Liver (tissue), 3 donors: ENCODE measurements at regions not wholly inside any gene's neighbourhood (a gene's known extent, or its start where the extent isn't known, plus 50 kb on each side); places are given as distances from the start of the nearest gene placed in this dataset.

Experiments used
- EGR1 ChIP-seq, 2 donors: IDR thresholded peaks; 2 replicates each; pipeline ENCODE4 v1.6.1; 2016 to 2018; ENCODE audit warnings: antibody characterized with exemption in 2 of 2, low read depth in 2 of 2
- GABPA ChIP-seq, 2 donors: IDR thresholded peaks in 1 of 2; conservative IDR thresholded peaks in 1 of 2; 2 replicates each; pipeline ENCODE4 v1.6.1; 2016; ENCODE audit warnings: antibody characterized with exemption in 2 of 2, mild to moderate bottlenecking in 1 of 2, moderate library complexity in 1 of 2
- MAX ChIP-seq: IDR thresholded peaks from 2 replicates; pipeline ENCODE4 v1.6.1; 2016; ENCODE audit warnings: antibody characterized with exemption
- NR2F2 ChIP-seq: IDR thresholded peaks from 2 replicates; pipeline ENCODE4 v1.6.1; 2016; ENCODE audit warnings: antibody characterized with exemption
- RAD21 ChIP-seq, 2 donors: IDR thresholded peaks; 2 replicates each; pipeline ENCODE4 v1.6.1; 2016; ENCODE audit warnings: antibody characterized with exemption in 2 of 2, mild to moderate bottlenecking in 2 of 2
- RXRA ChIP-seq, 2 donors: IDR thresholded peaks; 2 replicates each; pipeline ENCODE4 v1.6.1; 2017 to 2018; ENCODE audit warnings: antibody characterized with exemption in 2 of 2, mild to moderate bottlenecking in 1 of 2
- SP1 ChIP-seq: IDR thresholded peaks from 2 replicates; pipeline ENCODE4 v1.6.1; 2018; ENCODE audit warnings: antibody characterized with exemption, mild to moderate bottlenecking
- TAF1 ChIP-seq: conservative IDR thresholded peaks from 2 replicates; pipeline ENCODE4 v1.6.1; 2016; ENCODE audit warnings: antibody characterized with exemption, mild to moderate bottlenecking
- TF ChIP-seq, protein P1 (sequence below): IDR thresholded peaks from 2 replicates; pipeline ENCODE4 v1.6.1; 2016; ENCODE audit warnings: antibody characterized with exemption
- TF ChIP-seq, protein P2 (sequence below): fragments of 150-350 bp; IDR thresholded peaks from 2 replicates; pipeline ENCODE4 v1.5.1; 2017; ENCODE audit warnings: improper control_type of control experiment, low read depth, low read length; ENCODE audit not compliant: missing input control
- TF ChIP-seq, protein P3 (sequence below): IDR thresholded peaks from 2 replicates; pipeline ENCODE4 v1.6.1; 2016; ENCODE audit warnings: antibody characterized with exemption
- donor health status: healthy.
- donor health status: healthy.

DNA sequence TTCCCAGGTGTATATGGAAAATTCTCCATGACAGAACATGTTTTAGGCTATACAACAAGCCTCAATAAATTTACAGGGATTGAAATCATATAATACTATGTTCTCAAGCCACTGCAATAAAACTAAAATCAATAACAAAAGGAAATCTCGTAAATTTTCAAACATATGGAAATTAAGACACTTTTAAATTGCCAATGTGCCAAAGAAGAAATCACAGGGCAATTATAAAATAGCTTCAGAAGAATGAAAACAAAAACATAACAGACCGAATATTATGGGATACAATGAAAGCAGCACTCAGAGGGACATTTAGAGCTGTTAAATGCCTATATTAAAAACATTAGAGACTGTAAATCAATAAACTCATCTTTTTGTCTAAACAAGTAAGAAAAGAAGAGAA is 555.7 kb upstream of the B3GAT1 start:
- TF ChIP-seq, protein P1, sequence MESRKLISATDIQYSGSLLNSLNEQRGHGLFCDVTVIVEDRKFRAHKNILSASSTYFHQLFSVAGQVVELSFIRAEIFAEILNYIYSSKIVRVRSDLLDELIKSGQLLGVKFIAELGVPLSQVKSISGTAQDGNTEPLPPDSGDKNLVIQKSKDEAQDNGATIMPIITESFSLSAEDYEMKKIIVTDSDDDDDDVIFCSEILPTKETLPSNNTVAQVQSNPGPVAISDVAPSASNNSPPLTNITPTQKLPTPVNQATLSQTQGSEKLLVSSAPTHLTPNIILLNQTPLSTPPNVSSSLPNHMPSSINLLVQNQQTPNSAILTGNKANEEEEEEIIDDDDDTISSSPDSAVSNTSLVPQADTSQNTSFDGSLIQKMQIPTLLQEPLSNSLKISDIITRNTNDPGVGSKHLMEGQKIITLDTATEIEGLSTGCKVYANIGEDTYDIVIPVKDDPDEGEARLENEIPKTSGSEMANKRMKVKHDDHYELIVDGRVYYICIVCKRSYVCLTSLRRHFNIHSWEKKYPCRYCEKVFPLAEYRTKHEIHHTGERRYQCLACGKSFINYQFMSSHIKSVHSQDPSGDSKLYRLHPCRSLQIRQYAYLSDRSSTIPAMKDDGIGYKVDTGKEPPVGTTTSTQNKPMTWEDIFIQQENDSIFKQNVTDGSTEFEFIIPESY = no peak
- TF ChIP-seq NR2F2 (no peak), GABPA (IDR thresholded peaks at IDR 0.05 in 1 of 2, conservative IDR thresholded peaks at IDR 0.05 in 1 of 2) (no peak), EGR1 (IDR thresholded peaks at IDR 0.05; ENCODE audit: low read depth in 2 of 2) (no peak), TAF1 (no peak), RAD21 (IDR thresholded peaks at IDR 0.05) (no peak), SP1 (no peak), RXRA (IDR thresholded peaks at IDR 0.05) (no peak), MAX (no peak)
- TF ChIP-seq, protein P2, sequence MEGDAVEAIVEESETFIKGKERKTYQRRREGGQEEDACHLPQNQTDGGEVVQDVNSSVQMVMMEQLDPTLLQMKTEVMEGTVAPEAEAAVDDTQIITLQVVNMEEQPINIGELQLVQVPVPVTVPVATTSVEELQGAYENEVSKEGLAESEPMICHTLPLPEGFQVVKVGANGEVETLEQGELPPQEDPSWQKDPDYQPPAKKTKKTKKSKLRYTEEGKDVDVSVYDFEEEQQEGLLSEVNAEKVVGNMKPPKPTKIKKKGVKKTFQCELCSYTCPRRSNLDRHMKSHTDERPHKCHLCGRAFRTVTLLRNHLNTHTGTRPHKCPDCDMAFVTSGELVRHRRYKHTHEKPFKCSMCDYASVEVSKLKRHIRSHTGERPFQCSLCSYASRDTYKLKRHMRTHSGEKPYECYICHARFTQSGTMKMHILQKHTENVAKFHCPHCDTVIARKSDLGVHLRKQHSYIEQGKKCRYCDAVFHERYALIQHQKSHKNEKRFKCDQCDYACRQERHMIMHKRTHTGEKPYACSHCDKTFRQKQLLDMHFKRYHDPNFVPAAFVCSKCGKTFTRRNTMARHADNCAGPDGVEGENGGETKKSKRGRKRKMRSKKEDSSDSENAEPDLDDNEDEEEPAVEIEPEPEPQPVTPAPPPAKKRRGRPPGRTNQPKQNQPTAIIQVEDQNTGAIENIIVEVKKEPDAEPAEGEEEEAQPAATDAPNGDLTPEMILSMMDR = no peak
- TF ChIP-seq, protein P3, sequence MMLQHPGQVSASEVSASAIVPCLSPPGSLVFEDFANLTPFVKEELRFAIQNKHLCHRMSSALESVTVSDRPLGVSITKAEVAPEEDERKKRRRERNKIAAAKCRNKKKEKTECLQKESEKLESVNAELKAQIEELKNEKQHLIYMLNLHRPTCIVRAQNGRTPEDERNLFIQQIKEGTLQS = no peak
